Ishikawa (cell line): ENCODE measurements at regions not wholly inside any gene's neighbourhood (a gene's known extent, or its start where the extent isn't known, plus 50 kb on each side); places are given as distances from the start of the nearest gene placed in this dataset.

ENCODE experiments used
- CEBPB ChIP-seq: IDR thresholded peaks from 2 replicates; pipeline ENCODE4 v1.6.1; 2012
- EP300 ChIP-seq: IDR thresholded peaks from 2 replicates; pipeline ENCODE4 v1.6.1; 2012; ENCODE audit warnings: borderline replicate concordance
- MAX ChIP-seq: IDR thresholded peaks from 2 replicates; pipeline ENCODE4 v1.6.1; 2012
- NFIC ChIP-seq: IDR thresholded peaks from 2 replicates; pipeline ENCODE4 v1.6.1; 2012
- RAD21 ChIP-seq: IDR thresholded peaks from 2 replicates; pipeline ENCODE4 v1.6.1; 2012; ENCODE audit warnings: low read depth
- TAF1 ChIP-seq: IDR thresholded peaks from 2 replicates; pipeline ENCODE4 v1.6.1; 2012; ENCODE audit warnings: low read depth, mild to moderate bottlenecking
- TCF12 ChIP-seq: IDR thresholded peaks from 2 replicates; pipeline ENCODE4 v1.6.1; 2012; ENCODE audit warnings: low read depth
- TEAD4 ChIP-seq: IDR thresholded peaks from 2 replicates; pipeline ENCODE4 v1.6.1; 2012
- USF1 ChIP-seq: IDR thresholded peaks from 2 replicates; pipeline ENCODE4 v1.6.1; 2012
- YY1 ChIP-seq: IDR thresholded peaks from 2 replicates; pipeline ENCODE4 v1.6.1; 2012; ENCODE audit warnings: low read depth
- ZBTB7A ChIP-seq: IDR thresholded peaks from 2 replicates; pipeline ENCODE4 v1.6.1; 2012; ENCODE audit warnings: low read depth
- TF ChIP-seq, protein P1 (sequence below): IDR thresholded peaks from 2 replicates; pipeline ENCODE4 v1.6.1; 2012; ENCODE audit warnings: low read depth, mild to moderate bottlenecking

GRCh38 chr20:50274570-50275430 is 84.2 kb downstream of the CEBPB start:
- TF ChIP-seq MAX (no peak), EP300 (no peak), TAF1 (no peak), CEBPB (no peak), RAD21 (no peak), YY1 (no peak), NFIC (no peak), TEAD4 (no peak), ZBTB7A (no peak), USF1 (no peak), TCF12 (no peak)
- TF ChIP-seq, protein P1, sequence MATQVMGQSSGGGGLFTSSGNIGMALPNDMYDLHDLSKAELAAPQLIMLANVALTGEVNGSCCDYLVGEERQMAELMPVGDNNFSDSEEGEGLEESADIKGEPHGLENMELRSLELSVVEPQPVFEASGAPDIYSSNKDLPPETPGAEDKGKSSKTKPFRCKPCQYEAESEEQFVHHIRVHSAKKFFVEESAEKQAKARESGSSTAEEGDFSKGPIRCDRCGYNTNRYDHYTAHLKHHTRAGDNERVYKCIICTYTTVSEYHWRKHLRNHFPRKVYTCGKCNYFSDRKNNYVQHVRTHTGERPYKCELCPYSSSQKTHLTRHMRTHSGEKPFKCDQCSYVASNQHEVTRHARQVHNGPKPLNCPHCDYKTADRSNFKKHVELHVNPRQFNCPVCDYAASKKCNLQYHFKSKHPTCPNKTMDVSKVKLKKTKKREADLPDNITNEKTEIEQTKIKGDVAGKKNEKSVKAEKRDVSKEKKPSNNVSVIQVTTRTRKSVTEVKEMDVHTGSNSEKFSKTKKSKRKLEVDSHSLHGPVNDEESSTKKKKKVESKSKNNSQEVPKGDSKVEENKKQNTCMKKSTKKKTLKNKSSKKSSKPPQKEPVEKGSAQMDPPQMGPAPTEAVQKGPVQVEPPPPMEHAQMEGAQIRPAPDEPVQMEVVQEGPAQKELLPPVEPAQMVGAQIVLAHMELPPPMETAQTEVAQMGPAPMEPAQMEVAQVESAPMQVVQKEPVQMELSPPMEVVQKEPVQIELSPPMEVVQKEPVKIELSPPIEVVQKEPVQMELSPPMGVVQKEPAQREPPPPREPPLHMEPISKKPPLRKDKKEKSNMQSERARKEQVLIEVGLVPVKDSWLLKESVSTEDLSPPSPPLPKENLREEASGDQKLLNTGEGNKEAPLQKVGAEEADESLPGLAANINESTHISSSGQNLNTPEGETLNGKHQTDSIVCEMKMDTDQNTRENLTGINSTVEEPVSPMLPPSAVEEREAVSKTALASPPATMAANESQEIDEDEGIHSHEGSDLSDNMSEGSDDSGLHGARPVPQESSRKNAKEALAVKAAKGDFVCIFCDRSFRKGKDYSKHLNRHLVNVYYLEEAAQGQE, result no peak
